ENCODE measurements at regions not wholly inside any gene's neighbourhood (a gene's known extent, or its start where the extent isn't known, plus 50 kb on each side); places are given as distances from the start of the nearest gene placed in this dataset.
"Not testable (repeated sequence)": the region's sequence is repeated elsewhere in the genome, so short reads cannot be mapped to it uniquely, and the experiment has no call there.

- TF ChIP-seq, protein P1, sequence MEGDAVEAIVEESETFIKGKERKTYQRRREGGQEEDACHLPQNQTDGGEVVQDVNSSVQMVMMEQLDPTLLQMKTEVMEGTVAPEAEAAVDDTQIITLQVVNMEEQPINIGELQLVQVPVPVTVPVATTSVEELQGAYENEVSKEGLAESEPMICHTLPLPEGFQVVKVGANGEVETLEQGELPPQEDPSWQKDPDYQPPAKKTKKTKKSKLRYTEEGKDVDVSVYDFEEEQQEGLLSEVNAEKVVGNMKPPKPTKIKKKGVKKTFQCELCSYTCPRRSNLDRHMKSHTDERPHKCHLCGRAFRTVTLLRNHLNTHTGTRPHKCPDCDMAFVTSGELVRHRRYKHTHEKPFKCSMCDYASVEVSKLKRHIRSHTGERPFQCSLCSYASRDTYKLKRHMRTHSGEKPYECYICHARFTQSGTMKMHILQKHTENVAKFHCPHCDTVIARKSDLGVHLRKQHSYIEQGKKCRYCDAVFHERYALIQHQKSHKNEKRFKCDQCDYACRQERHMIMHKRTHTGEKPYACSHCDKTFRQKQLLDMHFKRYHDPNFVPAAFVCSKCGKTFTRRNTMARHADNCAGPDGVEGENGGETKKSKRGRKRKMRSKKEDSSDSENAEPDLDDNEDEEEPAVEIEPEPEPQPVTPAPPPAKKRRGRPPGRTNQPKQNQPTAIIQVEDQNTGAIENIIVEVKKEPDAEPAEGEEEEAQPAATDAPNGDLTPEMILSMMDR (IDR thresholded peaks at IDR 0.05), result not testable (repeated sequence)
- not testable (repeated sequence) for TF ChIP-seq POLR2A (IDR thresholded peaks at IDR 0.05; ENCODE audit: low read depth); POLR2AphosphoS5 (IDR thresholded peaks at IDR 0.05); EP300 (IDR thresholded peaks at IDR 0.05)
Observed at GRCh38 chr4:82271915-82272480, 101.8 kb downstream of the HNRNPD start.
